ENCODE measurements at regions not wholly inside any gene's neighbourhood (a gene's known extent, or its start where the extent isn't known, plus 50 kb on each side); places are given as distances from the start of the nearest gene placed in this dataset.

DNA sequence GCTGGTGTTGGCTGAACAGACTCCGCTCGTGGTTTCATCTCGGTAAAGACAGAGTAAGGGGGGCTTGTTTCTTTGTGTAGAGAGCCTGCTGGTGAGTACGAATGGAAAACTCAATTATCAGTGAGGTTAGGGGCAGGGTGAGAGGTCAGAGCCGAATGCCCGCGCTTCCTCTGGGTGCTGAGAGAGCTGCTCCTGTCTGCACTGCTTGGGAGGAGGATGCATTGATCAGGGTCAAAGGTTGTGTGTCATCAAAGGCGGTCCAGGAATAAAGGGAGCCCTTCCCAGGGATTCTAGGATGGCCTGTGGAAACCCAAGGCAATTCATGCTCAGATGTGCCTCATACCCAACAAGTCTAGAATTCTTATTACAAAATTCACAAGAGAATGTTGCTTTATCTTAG, 143.9 kb downstream of the MYCN start:
- TF ChIP-seq CTCF (IDR thresholded peaks at IDR 0.05) (no peak), POLR2A (IDR thresholded peaks at IDR 0.05) (no peak)
